ENCODE measurements at regions not wholly inside any gene's neighbourhood (a gene's known extent, or its start where the extent isn't known, plus 50 kb on each side); places are given as distances from the start of the nearest gene placed in this dataset.
A peak's percentile ranks its signal among the peaks of the same experiment; 100 is the strongest.

- peak in 2 of 5 experiments; percentile 23 to 42 for TF ChIP-seq CTCF (IDR thresholded peaks at IDR 0.05)
- no peak for TF ChIP-seq POLR2A (IDR thresholded peaks at IDR 0.05)
Measured at GRCh38 chr15:92226020-92226612, 167.6 kb upstream of the ST8SIA2 start.
